ENCODE measurements at regions not wholly inside any gene's neighbourhood (a gene's known extent, or its start where the extent isn't known, plus 50 kb on each side); places are given as distances from the start of the nearest gene placed in this dataset.

GRCh38 chr15:95653361-95653805 lies 677.1 kb upstream of the NR2F2 start:
- Mint-ChIP-seq H3K36me3 (ENCODE audit: low read depth) (no peaks in the 10 kb centered on the region), H3K27me3 (peaks cover 5% of the 10 kb centered on the region), H3K9me3 (no peaks in the 10 kb centered on the region), H3K4me1 (ENCODE audit: low read depth) (no peaks in the 10 kb centered on the region), H3K4me3 (no peak overlapping the region), H3K27ac (no peak overlapping the region)
- no peak for DNase-seq

DNA sequence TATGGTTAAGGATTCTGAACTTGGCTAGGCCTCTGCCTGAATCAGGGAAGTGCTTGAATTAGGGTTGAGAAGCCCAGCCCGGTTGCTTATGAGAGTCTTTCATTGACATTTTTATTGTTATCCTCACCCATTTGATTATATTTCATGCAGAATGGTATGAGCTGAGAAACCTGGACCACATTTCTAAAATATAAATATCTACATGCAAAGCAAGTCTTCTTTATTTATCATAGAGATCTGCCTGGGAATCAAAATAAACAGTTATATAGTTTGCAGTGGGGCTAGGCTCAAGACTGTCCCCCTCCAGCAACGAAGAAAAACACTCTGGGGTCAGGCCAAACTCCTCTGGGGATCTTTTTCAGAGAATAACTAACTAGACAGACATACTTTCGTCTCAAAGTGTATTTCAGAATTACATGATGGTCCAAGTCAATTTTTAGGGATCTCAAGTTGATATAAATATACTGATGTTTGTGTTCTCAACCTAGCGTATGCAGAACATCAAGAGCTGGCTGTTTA lies 675.4 kb upstream of the NR2F2 start:
- no peaks in the 10 kb centered on the region for H3K36me3 Mint-ChIP-seq (ENCODE audit: low read depth)
- peaks cover 16% of the 10 kb centered on the region for H3K27me3 Mint-ChIP-seq
- H3K9me3 Mint-ChIP-seq = no peaks in the 10 kb centered on the region
- no peak overlapping the region for H3K27ac Mint-ChIP-seq
- H3K4me1 Mint-ChIP-seq (ENCODE audit: low read depth) = no peaks in the 10 kb centered on the region
- H3K4me3 Mint-ChIP-seq = no peak overlapping the region
- no peak for DNase-seq

DNA sequence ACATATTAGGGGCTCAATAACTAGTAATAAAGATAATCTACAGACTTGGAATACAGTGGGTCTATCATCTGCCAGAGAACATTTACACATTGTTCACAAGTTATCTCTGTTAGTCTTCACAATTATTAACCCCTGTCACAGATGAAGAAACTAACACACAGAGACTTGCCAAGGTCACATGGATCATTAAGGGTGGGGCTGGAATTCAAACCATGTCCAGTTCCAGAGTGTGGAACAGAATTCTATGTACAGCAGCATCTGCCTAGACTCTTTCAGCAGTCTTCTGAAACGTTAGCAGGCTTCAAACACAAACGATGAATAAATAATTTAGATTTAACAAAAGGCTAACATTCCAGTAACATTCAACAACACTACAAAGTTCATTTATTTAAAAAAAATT lies 673.9 kb upstream of the NR2F2 start:
- H3K9me3 Mint-ChIP-seq = peaks cover 2% of the 10 kb centered on the region
- no peaks in the 10 kb centered on the region for H3K4me1 Mint-ChIP-seq (ENCODE audit: low read depth)
- no peak overlapping the region for H3K27ac Mint-ChIP-seq
- peaks cover 19% of the 10 kb centered on the region for H3K27me3 Mint-ChIP-seq
- H3K4me3 Mint-ChIP-seq = no peak overlapping the region
- DNase-seq = no peak
- H3K36me3 Mint-ChIP-seq (ENCODE audit: low read depth) = no peaks in the 10 kb centered on the region

- Mint-ChIP-seq H3K4me1 (ENCODE audit: low read depth) (no peaks in the 10 kb centered on the region), H3K36me3 (ENCODE audit: low read depth) (no peaks in the 10 kb centered on the region)
Observed at GRCh38 chr15:95658799-95659198, 671.7 kb upstream of the NR2F2 start.

GRCh38 chr15:95659656-95660055 lies 670.8 kb upstream of the NR2F2 start:
- no peak for DNase-seq
- Mint-ChIP-seq H3K9me3 (peaks cover 2% of the 10 kb centered on the region), H3K4me1 (ENCODE audit: low read depth) (no peaks in the 10 kb centered on the region), H3K4me3 (no peak overlapping the region), H3K27me3 (peaks cover 19% of the 10 kb centered on the region), H3K36me3 (ENCODE audit: low read depth) (no peaks in the 10 kb centered on the region), H3K27ac (no peak overlapping the region)

More at GRCh38 chr15:95658799-95659198, 671.7 kb upstream of the NR2F2 start:
- Mint-ChIP-seq H3K4me3 (no peak overlapping the region), H3K9me3 (peaks cover 2% of the 10 kb centered on the region), H3K27ac (no peak overlapping the region), H3K27me3 (peaks cover 19% of the 10 kb centered on the region)
- no peak for DNase-seq

- Mint-ChIP-seq H3K27me3 (peaks cover 17% of the 10 kb centered on the region), H3K4me3 (no peak overlapping the region), H3K9me3 (peaks cover 2% of the 10 kb centered on the region), H3K4me1 (ENCODE audit: low read depth) (no peaks in the 10 kb centered on the region), H3K27ac (no peak overlapping the region), H3K36me3 (ENCODE audit: low read depth) (no peaks in the 10 kb centered on the region)
- DNase-seq = no peak
Observed at GRCh38 chr15:95662638-95663037, 667.9 kb upstream of the NR2F2 start.

- no peak for DNase-seq
- H3K4me3 Mint-ChIP-seq = no peak overlapping the region
- H3K9me3 Mint-ChIP-seq = peaks cover 2% of the 10 kb centered on the region
- H3K27me3 Mint-ChIP-seq = peaks cover 22% of the 10 kb centered on the region
- H3K27ac Mint-ChIP-seq = no peak overlapping the region
- H3K36me3 Mint-ChIP-seq (ENCODE audit: low read depth) = no peaks in the 10 kb centered on the region
- H3K4me1 Mint-ChIP-seq (ENCODE audit: low read depth) = no peaks in the 10 kb centered on the region
Observed at GRCh38 chr15:95663156-95664100, 667.1 kb upstream of the NR2F2 start.

- Mint-ChIP-seq H3K27ac (no peak overlapping the region), H3K36me3 (ENCODE audit: low read depth) (no peaks in the 10 kb centered on the region), H3K4me1 (ENCODE audit: low read depth) (peaks cover 6% of the 10 kb centered on the region), H3K27me3 (peaks cover 19% of the 10 kb centered on the region), H3K9me3 (peaks cover 2% of the 10 kb centered on the region), H3K4me3 (no peak overlapping the region)
- DNase-seq = no peak
Observed at GRCh38 chr15:95664450-95664849, 666.0 kb upstream of the NR2F2 start.

- H3K9me3 Mint-ChIP-seq = no peaks in the 10 kb centered on the region
- H3K27me3 Mint-ChIP-seq = peaks cover 14% of the 10 kb centered on the region
- H3K4me3 Mint-ChIP-seq = peak overlapping the region; percentile 28
- peak overlapping the region; percentile 6 for H3K27ac Mint-ChIP-seq
- DNase-seq = no peak
- H3K4me1 Mint-ChIP-seq (ENCODE audit: low read depth) = peaks cover 8% of the 10 kb centered on the region
- H3K36me3 Mint-ChIP-seq (ENCODE audit: low read depth) = no peaks in the 10 kb centered on the region
Observed at GRCh38 chr15:95669146-95669922, 661.2 kb upstream of the NR2F2 start.

DNA sequence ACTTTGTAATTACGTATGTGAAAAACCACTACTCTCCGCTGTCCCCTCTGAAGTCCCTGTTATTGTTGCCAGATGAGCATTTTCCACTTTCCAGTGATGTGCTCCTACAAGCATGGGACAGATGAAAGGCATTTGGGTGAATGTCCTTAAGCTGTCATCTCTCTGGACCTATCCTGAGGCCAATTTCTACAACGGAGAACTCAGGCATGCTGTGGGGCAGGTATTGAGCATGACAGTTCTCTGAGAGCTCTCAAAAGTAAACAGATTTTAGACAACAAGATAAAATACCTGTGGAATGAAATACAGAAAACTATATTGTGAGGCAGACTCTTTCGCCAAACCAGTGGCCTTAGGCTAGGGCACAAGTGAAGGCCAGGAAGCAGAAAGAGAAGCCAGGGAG lies 656.5 kb upstream of the NR2F2 start:
- no peak overlapping the region for H3K27ac Mint-ChIP-seq
- H3K9me3 Mint-ChIP-seq = no peaks in the 10 kb centered on the region
- peaks cover 4% of the 10 kb centered on the region for H3K27me3 Mint-ChIP-seq

DNA sequence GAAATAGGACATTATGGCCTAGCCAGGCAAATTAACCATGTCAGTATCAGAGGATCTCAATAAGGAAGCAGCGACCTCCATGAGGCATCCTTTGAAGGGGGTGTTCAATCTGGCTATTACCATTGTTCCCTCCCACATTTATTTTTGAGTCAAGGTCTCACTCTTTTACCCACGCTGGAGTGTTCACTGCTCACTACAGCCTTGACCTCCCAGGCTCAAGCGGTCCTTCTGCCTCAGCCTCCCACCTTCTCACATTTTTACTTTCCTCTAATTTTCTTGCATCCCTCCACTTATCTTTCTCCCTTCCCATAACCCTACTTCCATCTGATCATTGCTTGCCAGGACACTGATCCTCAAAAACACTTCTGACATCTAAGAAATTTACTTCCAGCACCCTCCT lies 654.0 kb upstream of the NR2F2 start:
- H3K27me3 Mint-ChIP-seq = peaks cover 10% of the 10 kb centered on the region
- no peaks in the 10 kb centered on the region for H3K4me1 Mint-ChIP-seq (ENCODE audit: low read depth)
- H3K27ac Mint-ChIP-seq = no peak overlapping the region
- no peaks in the 10 kb centered on the region for H3K9me3 Mint-ChIP-seq
- H3K4me3 Mint-ChIP-seq = no peak overlapping the region
- H3K36me3 Mint-ChIP-seq (ENCODE audit: low read depth) = no peaks in the 10 kb centered on the region
- no peak for DNase-seq

More for the DNA sequence above, 656.5 kb upstream of the NR2F2 start:
- Mint-ChIP-seq H3K4me3 (no peak overlapping the region), H3K36me3 (ENCODE audit: low read depth) (no peaks in the 10 kb centered on the region), H3K4me1 (ENCODE audit: low read depth) (peaks cover 6% of the 10 kb centered on the region)
- DNase-seq = no peak

DNA sequence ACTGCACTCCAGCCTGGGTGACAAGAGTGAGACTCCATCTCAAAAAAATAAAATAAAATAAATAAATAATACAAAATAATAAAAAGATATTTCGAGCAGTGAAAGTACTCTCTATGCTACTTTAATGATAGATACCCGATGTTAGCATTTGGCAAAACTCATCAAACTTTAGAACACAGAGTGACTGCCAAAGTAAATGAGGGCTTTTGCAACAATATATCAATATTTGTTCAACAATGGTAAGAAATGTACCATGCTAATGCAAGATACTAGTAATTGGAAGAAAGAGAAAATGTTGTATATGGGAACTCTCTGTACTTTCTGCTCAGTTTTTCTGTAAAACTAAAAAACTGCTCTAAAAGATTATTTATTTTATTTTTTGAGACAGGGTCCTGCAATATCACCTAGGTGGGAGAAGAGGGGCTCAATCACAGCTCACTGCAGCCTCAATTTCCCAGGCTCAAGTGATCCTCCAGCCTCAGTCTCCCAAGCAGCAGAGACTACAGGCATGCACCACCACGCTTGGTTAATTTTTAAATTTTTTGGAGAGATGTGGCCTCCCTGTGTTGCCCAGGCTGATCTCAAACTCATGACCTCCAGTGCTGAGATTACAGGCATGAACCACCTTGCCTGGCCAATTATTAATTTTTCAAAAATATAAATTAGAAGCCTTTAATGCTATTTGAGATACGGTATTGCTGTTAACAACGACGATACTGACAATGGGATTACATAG lies 650.5 kb upstream of the NR2F2 start:
- H3K9me3 Mint-ChIP-seq = no peaks in the 10 kb centered on the region
- H3K27me3 Mint-ChIP-seq = peaks cover 6% of the 10 kb centered on the region
- no peak for DNase-seq
- H3K4me1 Mint-ChIP-seq (ENCODE audit: low read depth) = no peaks in the 10 kb centered on the region
- H3K36me3 Mint-ChIP-seq (ENCODE audit: low read depth) = no peaks in the 10 kb centered on the region
- H3K4me3 Mint-ChIP-seq = no peak overlapping the region
- no peak overlapping the region for H3K27ac Mint-ChIP-seq

DNA sequence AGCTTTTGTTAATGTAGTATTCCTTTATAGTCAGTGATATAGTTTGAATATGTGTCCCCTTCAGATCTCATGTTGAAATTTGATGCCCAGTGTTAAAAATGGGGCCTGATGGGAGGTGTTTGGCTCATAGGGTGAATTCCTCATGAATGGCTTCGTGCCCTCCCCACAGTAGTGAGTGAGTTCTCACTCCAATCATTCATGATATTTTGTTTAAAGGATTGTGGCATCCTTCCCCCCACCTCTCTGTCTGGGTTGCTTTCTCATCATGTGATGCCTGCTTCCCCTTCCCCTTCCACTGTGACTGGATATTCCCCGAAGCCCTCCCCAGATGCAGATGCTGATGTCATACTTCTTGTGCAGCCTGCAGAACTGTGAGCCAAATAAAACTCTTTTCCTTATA lies 649.8 kb upstream of the NR2F2 start:
- no peaks in the 10 kb centered on the region for H3K36me3 Mint-ChIP-seq (ENCODE audit: low read depth)
- no peaks in the 10 kb centered on the region for H3K9me3 Mint-ChIP-seq
- no peak overlapping the region for H3K27ac Mint-ChIP-seq
- H3K4me1 Mint-ChIP-seq (ENCODE audit: low read depth) = no peaks in the 10 kb centered on the region
- H3K27me3 Mint-ChIP-seq = peaks cover 6% of the 10 kb centered on the region
- no peak for DNase-seq
- H3K4me3 Mint-ChIP-seq = no peak overlapping the region

DNA sequence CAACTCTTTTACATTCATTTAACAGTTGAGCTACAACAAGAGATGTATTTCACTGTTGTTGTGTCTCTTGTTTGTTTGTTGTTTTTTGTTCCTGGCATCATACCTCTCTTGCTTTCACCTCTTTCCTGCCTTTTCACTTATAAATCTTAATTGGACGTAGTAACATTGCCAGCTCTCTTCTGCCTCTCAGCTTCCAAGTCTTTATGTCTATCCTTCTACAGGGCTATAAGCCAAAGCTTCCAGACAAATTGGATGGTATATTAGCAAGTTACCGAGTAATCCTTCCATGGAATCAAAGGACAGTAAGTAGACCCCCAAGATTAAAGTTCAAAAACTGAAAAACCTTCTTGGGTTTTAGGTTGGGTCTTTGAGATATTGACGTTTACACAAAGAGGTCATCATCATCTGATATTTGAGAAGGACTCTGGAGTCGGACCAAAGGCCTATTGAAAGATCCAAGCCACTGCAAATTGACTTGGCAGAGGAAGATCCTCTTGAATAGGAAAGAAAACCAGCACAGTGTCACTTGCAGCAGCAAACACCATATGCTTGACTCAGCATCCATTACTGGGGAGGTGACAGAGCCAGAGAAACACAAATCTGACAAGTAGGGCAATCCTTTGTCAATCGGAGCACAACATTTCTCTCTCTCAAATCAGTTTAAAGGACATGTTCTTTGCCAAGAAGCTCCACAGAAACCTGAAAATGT lies 648.5 kb upstream of the NR2F2 start:
- Mint-ChIP-seq H3K9me3 (no peaks in the 10 kb centered on the region), H3K36me3 (ENCODE audit: low read depth) (no peaks in the 10 kb centered on the region), H3K4me3 (no peak overlapping the region), H3K27me3 (peaks cover 6% of the 10 kb centered on the region), H3K27ac (no peak overlapping the region), H3K4me1 (ENCODE audit: low read depth) (no peaks in the 10 kb centered on the region)
- no peak for DNase-seq
